ENCODE measurements at regions not wholly inside any gene's neighbourhood (a gene's known extent, or its start where the extent isn't known, plus 50 kb on each side); places are given as distances from the start of the nearest gene placed in this dataset.

DNA sequence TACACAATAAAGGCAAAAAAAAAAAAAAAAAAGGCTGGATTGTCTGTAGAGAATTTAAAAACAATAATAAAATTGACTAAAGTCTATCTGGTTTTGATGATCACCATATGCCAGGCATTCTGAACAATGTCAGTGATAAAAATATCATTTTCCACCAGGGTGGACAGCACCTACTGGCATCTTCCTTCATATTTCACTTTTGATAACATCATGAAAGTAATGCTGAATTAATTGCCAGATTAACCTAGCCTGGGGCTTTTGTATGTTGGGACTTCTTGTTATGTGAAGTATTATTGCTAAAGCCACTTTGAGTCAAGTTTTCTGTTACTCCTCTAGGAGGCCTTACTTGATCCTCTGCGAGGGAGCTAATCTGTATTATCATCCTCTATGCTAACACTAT lies 73.8 kb upstream of the FAM98A start (continued):
- TF ChIP-seq, protein P1, sequence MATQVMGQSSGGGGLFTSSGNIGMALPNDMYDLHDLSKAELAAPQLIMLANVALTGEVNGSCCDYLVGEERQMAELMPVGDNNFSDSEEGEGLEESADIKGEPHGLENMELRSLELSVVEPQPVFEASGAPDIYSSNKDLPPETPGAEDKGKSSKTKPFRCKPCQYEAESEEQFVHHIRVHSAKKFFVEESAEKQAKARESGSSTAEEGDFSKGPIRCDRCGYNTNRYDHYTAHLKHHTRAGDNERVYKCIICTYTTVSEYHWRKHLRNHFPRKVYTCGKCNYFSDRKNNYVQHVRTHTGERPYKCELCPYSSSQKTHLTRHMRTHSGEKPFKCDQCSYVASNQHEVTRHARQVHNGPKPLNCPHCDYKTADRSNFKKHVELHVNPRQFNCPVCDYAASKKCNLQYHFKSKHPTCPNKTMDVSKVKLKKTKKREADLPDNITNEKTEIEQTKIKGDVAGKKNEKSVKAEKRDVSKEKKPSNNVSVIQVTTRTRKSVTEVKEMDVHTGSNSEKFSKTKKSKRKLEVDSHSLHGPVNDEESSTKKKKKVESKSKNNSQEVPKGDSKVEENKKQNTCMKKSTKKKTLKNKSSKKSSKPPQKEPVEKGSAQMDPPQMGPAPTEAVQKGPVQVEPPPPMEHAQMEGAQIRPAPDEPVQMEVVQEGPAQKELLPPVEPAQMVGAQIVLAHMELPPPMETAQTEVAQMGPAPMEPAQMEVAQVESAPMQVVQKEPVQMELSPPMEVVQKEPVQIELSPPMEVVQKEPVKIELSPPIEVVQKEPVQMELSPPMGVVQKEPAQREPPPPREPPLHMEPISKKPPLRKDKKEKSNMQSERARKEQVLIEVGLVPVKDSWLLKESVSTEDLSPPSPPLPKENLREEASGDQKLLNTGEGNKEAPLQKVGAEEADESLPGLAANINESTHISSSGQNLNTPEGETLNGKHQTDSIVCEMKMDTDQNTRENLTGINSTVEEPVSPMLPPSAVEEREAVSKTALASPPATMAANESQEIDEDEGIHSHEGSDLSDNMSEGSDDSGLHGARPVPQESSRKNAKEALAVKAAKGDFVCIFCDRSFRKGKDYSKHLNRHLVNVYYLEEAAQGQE (IDR thresholded peaks at IDR 0.05; ENCODE audit: low read depth, low read length): no peak
- no peak for TF ChIP-seq PAX5 (IDR thresholded peaks at IDR 0.05; ENCODE audit: borderline replicate concordance, low read depth, low read length)
- TF ChIP-seq HDAC6 (IDR thresholded peaks at IDR 0.05; ENCODE audit: unreplicated experiment): no peak
- no peak for TF ChIP-seq LARP7 (IDR thresholded peaks at IDR 0.05)
- no peak for TF ChIP-seq SREBF1 (IDR thresholded peaks at IDR 0.05; ENCODE audit: low read length)
- TF ChIP-seq, protein P2, sequence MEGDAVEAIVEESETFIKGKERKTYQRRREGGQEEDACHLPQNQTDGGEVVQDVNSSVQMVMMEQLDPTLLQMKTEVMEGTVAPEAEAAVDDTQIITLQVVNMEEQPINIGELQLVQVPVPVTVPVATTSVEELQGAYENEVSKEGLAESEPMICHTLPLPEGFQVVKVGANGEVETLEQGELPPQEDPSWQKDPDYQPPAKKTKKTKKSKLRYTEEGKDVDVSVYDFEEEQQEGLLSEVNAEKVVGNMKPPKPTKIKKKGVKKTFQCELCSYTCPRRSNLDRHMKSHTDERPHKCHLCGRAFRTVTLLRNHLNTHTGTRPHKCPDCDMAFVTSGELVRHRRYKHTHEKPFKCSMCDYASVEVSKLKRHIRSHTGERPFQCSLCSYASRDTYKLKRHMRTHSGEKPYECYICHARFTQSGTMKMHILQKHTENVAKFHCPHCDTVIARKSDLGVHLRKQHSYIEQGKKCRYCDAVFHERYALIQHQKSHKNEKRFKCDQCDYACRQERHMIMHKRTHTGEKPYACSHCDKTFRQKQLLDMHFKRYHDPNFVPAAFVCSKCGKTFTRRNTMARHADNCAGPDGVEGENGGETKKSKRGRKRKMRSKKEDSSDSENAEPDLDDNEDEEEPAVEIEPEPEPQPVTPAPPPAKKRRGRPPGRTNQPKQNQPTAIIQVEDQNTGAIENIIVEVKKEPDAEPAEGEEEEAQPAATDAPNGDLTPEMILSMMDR (IDR thresholded peaks at IDR 0.05 in 2 of 3, conservative IDR thresholded peaks at IDR 0.05 in 1 of 3; ENCODE audit: control insufficient read depth in 2 of 3, extremely low read depth in 1 of 3, insufficient read depth in 1 of 3, low read depth in 3 of 3, low read length in 3 of 3): no peak
- TF ChIP-seq RUNX3 (IDR thresholded peaks at IDR 0.05; ENCODE audit: low read length): no peak
- TF ChIP-seq NFYB (IDR thresholded peaks at IDR 0.05; ENCODE audit: insufficient read depth, low read depth, low read length): no peak

DNA sequence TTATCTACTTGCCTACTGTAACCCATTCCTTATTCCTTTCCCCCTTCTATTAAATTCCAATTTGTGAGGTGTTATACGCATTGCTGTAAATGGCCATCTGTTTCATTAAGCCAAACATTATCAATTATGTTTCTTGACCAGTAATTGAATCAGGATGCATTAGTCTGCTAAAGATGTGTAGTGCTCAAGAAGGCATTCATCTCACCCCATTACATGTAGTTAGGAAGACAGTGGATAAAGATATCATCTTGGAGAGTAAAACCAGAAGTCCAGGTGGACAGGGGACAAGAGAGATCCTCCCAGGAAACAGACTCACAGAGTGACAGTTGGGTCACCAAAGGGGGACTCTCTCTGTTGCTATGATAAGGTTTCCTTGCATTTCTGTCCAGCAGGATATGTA lies 73.3 kb upstream of the FAM98A start:
- no peak overlapping the region for H3K4me2 ChIP-seq (ENCODE audit: control insufficient read depth, insufficient read depth)
- ChIA-PET RAD21 (ENCODE audit: unreplicated experiment) (no interaction called here), CTCF (interaction anchor here (0.6 kb wide), 1 partner anchor 1662 kb away, joined by 3 read pairs; no protein-coding TSS in a partner anchor), POLR2A (no interaction called here), SMC1A (ENCODE audit: uncharacterized antibody, unreplicated experiment) (no interaction called here)
- no peaks in the 10 kb centered on the region for H3K36me3 ChIP-seq (ENCODE audit: control insufficient read depth in 2 of 2, insufficient read depth in 2 of 2, low read length in 1 of 2)
- no peak for ATAC-seq
- H3K4me1 ChIP-seq (ENCODE audit: control insufficient read depth, insufficient read depth, low read length): no peaks in the 10 kb centered on the region
- no peak overlapping the region for H3K27ac ChIP-seq (ENCODE audit: control insufficient read depth, insufficient read depth)
- H3K79me2 ChIP-seq (ENCODE audit: control insufficient read depth, insufficient read depth, low read length): no peaks in the 10 kb centered on the region
- BruUV-seq (replicated peaks): no TSS peak
- in situ Hi-C loops (cut with MboI) (no loop called here), intact Hi-C loops (cut with micrococcal nuclease; ENCODE audit: unreplicated experiment) (loop anchor here (10.0 kb wide), 3 partner anchors 422 to 1672 kb away; no protein-coding TSS in a partner anchor)
- no peak overlapping the region for H3K4me3 ChIP-seq
- no peak for DNase-seq (ENCODE audit: low read depth, low spot score)
- H3K9me3 ChIP-seq (replicated peaks; ENCODE audit: control insufficient read depth, insufficient read depth, low read length): no peaks in the 10 kb centered on the region
- WGBS (ENCODE audit: insufficient coverage, insufficient replicate concordance, low lambda C conversion rate, missing lambda C conversion rate): 0% methylated on average over 1 of the region's 1 CpG
- FAIRE-seq: no peak
- no peak overlapping the region for H3K9ac ChIP-seq (ENCODE audit: control insufficient read depth, insufficient read depth, low read length)
- H2AFZ ChIP-seq (ENCODE audit: control insufficient read depth, low read depth, low read length): no peak overlapping the region
- H4K20me1 ChIP-seq (ENCODE audit: control insufficient read depth, insufficient read depth): no peaks in the 10 kb centered on the region
- no peaks in the 10 kb centered on the region; a peak in 1 of 4 replicates for H3K27me3 ChIP-seq (replicated peaks in 1 of 2; ENCODE audit: control insufficient read depth in 2 of 2, insufficient read depth in 2 of 2, low read length in 1 of 2)
- TF ChIP-seq CEBPB (IDR thresholded peaks at IDR 0.05; ENCODE audit: borderline replicate concordance in 1 of 2, low read depth in 2 of 2, low read length in 2 of 2) (no peak), MXI1 (IDR thresholded peaks at IDR 0.05; ENCODE audit: low read depth, low read length) (no peak), SPI1 (IDR thresholded peaks at IDR 0.05; ENCODE audit: borderline replicate concordance, insufficient read depth, low read depth, low read length) (no peak), TAF1 (IDR thresholded peaks at IDR 0.05; ENCODE audit: borderline replicate concordance, low read depth, low read length) (no peak), RCOR1 (conservative IDR thresholded peaks at IDR 0.05; ENCODE audit: low read depth, low read length) (no peak), STAT1 (conservative IDR thresholded peaks at IDR 0.05) (no peak), EGR1 (IDR thresholded peaks at IDR 0.05; ENCODE audit: borderline replicate concordance in 1 of 2, low read depth in 2 of 2, low read length in 2 of 2) (no peak), NBN (IDR thresholded peaks at IDR 0.05) (no peak)

Measured in GM12878 (cell line).